GM12891 (cell line): ENCODE measurements at regions not wholly inside any gene's neighbourhood (a gene's known extent, or its start where the extent isn't known, plus 50 kb on each side); places are given as distances from the start of the nearest gene placed in this dataset.

Experiments
- PAX5 ChIP-seq: IDR thresholded peaks from 2 replicates; pipeline ENCODE4 v1.6.1; 2011; ENCODE audit warnings: low read length, moderate library complexity, mild to moderate bottlenecking; ENCODE audit not compliant: insufficient read depth, severe bottlenecking
- POLR2A ChIP-seq: IDR thresholded peaks from 2 replicates; pipeline ENCODE4 v1.6.1; 2011; ENCODE audit warnings: low read depth, low read length, control low read depth
- POLR2AphosphoS5 ChIP-seq: IDR thresholded peaks from 2 replicates; pipeline ENCODE4 v1.6.1; 2011; ENCODE audit warnings: low read depth, low read length, control low read depth
- POU2F2 ChIP-seq: IDR thresholded peaks from 2 replicates; pipeline ENCODE4 v1.6.1; 2011; ENCODE audit warnings: low read depth, mild to moderate bottlenecking, control low read depth, low read length, moderate library complexity
- SPI1 ChIP-seq: IDR thresholded peaks from 2 replicates; pipeline ENCODE4 v1.6.1; 2011; ENCODE audit warnings: low read depth, low read length, control low read depth
- TAF1 ChIP-seq: IDR thresholded peaks from 2 replicates; pipeline ENCODE4 v1.6.1; 2011; ENCODE audit warnings: low read depth, low read length, control low read depth

GRCh38 chr13:73187106-73187505, 128.3 kb downstream of the KLF5 start:
- TF ChIP-seq POLR2A (no peak), POLR2AphosphoS5 (no peak), TAF1 (no peak), PAX5 (no peak), SPI1 (no peak), POU2F2 (no peak)
